Activated effector memory CD4-positive, alpha-beta T cell treated with anti-CD3 and anti-CD28 coated beads, Interleukin-2, amount 50 U/mL, for 16 hours (primary cell): ENCODE measurements at regions not wholly inside any gene's neighbourhood (a gene's known extent, or its start where the extent isn't known, plus 50 kb on each side); places are given as distances from the start of the nearest gene placed in this dataset.

ENCODE experiments used
- DNase-seq: peaks from one replicate; pipeline ENCODE4 v3.0.0-alpha.2; 2020

DNA sequence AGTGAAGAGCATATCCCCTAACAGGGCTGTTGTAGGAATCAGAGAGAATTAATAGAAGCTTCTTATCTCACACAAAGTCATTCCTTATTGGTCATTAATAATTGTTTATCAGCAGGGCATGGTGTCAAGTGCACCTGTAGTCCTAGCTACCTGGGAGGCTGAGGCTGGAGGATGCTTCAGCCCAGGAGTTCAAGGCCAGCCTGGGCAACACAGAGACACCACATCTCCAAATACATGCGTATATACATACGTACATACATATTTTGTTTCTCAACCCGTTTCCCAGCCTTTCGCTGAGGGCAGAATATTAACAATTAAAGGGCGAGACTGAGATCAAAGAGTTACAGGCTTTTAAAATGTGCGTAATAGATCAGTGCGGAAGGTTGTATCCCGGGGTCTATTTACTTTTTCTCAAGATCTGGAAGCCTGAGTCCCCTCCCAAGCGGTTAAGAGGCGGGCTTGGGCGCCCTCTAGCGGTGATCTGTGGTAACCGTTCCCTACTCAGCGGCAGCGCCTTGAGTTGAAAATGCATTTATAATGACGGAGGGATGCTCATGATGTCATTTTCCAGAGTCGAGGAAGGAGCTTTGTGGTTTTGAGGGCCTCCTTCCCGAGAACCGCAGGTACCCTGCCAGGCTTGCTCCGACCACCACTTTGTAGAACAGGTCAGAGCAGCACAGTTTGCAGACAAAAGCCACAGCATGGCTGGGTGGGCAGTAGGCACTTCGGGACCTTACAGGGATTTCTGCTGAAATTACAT, 169.6 kb upstream of the GPR12 start:
- DNase-seq, result peak; percentile 91

DNA sequence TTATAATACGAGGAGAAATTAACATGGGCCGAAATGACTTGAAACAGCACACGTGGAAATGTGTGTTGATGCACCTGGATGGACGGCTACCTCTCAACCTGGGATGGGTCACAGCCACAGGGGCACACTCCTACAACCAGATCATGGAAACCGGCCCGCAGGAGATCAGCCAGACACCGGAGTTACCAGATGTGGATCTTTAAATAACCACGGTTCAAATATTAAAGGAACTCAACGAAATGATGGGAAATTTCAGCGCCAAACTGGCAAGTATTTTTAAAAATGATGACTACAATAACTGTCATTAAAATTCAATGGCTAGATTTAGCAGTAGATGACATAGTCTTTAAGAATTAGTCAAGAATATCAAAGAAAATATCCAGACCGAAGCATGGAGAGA, 166.9 kb upstream of the GPR12 start:
- DNase-seq, result no peak

GRCh38 chr13:26926371-26926770, 165.8 kb upstream of the GPR12 start:
- no peak for DNase-seq

DNA sequence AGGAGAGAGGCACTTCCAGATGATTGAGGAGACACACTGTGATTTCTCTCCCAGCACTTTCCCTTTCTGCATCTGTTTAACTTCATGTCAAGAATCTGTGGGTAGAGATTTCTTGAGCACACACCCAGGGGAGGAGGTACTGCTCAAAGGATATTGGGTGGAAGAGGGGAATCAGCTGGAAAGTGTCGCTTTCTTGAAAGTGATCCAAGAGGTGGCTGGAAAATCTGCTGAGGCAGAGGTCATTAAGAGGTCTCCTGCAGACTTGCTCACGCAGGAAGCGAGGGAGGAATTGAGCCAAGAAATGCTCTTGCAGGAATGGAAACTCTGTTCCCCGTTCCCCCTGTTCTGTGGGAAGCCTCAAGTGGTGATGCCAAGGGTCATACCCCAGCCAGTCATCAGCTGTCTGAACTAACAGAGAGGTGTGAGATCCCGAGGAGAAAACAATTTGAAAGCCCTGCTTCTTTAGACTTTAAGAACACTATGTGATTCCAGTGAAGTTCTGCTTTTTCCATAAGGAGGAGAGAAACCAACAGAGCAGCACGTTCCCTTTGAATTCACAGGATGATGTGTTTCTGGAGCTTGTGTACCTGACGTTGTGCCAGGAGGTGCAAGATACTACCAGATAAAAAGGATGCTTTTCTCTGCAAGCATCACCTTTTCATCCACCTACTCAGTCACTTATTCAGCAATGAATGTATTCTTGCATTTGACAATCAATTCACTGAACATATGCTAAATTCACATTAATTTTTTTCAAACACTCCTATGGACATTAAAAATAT, 163.4 kb upstream of the GPR12 start:
- DNase-seq, result no peak

- DNase-seq, result no peak
These were observed 161.3 kb upstream of the GPR12 start for GRCh38 chr13:26921918-26922317.

DNA sequence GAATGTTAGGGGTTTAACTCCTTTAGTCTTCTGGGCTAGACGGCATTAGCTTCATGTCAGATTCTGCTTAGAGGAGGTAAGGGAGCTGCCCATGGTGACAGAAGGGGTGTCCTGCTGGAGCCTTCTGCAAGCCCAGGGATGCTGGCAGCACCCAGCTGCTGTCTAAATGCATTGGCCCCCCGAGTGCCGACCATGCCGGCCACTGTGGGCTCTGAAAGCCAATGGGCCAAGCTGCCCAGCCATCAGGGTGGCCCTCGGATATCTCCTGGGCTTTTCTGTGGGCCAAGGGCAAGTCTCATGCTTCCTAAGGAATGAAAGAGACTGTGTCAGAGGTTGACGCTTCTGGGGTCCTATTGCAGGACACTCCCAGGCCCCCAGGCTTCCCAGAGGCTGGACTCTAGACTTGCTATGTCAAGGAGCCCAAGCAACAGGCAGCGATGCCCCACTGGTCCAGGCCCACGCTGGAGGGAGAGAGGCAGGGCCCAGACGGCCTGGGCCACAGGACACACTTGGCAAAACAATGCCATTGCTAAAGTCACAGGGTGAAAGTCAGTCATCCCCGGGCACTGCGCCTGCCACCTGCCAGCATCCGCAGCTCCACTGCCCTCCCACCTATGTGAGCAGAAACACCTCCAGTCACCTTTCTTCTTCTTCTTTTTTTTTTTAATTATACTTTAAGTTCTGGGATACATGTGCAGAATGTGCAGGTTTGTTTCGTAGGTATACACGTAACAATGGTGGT, 160.2 kb upstream of the GPR12 start:
- DNase-seq, result no peak

GRCh38 chr13:26919732-26920131, 159.1 kb upstream of the GPR12 start:
- DNase-seq, result no peak

DNA sequence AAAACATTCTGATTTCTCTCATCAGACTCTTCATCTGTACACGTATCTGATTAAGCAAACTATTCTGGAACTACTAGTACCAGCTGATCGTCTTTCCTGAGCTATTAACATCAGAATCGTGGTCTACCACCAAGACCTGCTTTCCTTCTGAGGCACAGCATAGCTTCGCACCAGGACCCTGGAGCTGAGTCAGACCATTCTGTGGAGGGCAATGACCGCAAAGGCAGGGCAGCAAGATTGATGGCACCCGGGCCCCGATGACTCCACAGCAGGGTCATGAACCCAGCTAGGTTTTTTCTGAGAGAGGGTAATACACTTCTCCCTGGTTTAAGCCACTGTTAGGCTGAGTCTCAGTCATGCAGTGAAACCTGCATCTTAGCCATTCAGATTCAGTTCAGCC, 158.7 kb upstream of the GPR12 start:
- no peak for DNase-seq

- DNase-seq, result peak; percentile 50
These were observed 154.0 kb upstream of the GPR12 start for GRCh38 chr13:26914624-26915023.

DNA sequence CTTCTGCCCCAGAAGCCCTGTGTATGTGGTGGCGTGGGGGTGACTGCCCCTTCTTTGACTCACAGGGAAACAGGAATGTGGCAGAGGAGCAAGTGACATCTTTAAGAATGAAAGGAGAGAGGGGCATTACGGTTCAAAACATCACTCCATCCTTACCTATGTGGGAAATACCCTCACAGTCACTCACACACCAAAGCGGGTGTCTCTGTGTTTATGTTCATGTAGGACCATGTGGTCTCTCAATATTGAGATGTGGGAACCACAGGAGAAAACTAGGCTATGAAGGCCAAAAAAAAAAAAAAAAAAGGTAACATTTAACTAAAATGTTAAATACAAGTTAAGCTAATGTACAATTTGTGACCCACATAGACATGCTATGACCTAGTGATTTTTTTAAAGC, 153.6 kb upstream of the GPR12 start:
- DNase-seq, result no peak

DNA sequence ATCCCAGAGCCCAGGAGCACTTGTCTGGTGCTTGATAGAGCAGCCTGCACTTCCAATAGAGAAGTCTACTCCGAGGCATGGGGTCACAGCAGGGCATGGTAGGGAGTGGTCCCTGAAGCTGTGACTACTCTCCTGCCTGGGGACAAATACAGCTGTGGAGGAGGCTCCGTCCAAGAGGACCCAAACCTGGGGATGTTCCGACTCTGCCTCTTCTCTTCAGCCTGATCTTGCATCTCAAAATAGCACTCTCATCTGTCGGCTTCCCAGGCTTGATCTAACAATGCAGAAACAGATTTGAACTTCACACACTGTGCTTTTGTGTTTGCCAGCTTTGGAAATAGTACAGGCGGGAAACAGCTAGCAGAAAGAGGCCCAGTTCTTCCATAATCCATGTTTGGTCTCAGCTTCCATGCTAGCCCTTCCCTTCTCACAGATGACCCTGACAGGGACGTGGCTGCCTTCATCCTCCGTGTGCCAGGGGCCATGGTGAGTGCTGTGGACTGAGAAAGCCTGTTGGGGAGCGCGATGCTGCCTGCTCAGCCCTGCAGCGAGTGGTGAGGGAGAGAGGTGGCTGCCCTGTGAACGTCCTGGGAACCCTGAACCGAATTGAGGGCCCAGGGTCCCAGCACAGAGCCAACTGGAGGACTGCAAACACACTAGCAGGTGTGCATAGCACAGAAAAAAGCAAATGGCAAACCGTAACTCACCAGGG, 150.3 kb upstream of the GPR12 start:
- no peak for DNase-seq

DNA sequence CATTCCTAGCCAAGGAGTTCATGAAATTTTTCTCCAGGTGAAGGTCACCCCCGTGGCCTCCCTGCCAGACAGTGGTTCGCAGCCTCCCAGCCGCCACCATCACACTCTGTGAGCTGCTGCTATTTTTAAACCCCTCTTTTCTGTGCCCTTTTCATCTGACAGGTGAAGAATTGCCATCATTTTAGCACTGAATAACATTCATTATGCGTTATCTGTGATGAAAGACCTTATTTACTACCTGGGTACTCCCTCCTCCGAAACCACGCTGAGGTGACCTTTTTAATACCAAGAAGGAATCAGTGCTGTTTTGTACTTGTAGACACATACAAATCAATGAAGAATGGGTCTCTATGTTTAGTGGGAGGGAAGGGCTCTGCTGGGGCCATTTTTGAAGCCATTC, 148.9 kb upstream of the GPR12 start:
- DNase-seq, result no peak

- DNase-seq, result no peak
These were observed 147.5 kb upstream of the GPR12 start for GRCh38 chr13:26908126-26908525.

GRCh38 chr13:26899202-26899601, 138.6 kb upstream of the GPR12 start:
- no peak for DNase-seq

- no peak for DNase-seq
These were observed 137.3 kb upstream of the GPR12 start for GRCh38 chr13:26897706-26898550.

DNA sequence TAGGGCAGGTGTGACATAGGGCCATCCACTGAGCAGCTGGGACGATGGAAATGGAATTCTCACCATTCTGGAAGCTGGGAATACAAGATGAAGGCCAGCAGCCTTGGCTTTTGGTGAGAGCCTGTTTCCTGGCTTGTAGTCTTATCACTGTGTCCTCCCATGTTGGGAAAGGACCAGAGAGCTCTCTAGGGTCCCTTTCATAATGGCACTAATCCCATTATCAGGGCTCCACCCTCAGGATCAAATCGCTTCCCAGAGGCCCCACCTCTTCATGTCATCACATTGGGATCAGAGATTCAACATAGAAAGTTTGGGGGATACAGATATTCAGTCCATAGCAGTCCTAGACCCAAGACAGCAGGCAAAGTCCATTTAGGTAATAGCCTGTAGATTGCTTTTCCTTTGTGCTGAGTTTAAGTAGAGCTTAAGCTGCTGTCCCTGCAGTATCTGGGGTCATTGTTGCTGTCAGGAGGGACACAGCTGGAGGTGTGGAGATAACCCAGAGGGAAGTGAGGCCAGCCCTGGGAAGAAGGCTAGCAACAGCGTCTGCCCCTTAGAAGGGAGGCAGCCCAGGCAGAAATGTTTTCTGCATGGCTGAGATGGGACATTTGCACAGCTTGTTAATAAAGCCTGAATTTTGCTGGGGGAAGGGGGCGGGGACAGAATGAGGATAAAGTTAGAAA, 136.5 kb upstream of the GPR12 start:
- DNase-seq, result no peak

DNA sequence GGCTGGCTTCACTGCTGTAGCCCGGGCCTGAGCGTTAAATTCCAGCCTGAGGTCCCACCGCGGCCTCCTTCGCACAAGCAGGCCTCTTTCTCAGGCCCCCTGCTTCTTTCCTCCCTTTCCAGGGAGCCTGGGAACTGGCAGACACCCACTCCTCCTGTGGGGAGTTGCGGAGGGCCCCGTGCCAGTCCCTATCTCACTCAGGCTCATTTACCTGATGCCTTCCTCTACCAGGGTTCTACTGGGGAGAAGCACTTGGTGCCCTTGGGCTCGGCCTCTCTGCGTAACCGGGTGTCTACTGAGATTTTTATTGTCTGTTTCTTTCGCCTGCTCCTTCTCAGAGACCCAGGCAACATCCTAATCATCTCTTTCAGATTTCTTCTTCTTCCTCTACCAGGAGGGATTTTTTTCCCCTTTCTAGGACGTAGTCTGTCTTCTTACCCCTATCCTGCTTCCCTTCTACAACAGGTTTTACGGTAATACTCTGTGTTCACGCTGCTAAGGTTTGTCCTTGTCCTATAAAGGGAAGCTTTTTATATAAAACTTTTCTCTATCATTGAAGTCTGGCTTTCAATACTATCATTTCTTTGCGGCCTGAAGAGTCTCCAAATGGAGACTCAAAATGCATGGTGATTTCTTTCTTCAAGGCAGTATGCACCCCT, 135.4 kb upstream of the GPR12 start:
- DNase-seq, result no peak

GRCh38 chr13:26895081-26895807, 134.7 kb upstream of the GPR12 start:
- no peak for DNase-seq

DNA sequence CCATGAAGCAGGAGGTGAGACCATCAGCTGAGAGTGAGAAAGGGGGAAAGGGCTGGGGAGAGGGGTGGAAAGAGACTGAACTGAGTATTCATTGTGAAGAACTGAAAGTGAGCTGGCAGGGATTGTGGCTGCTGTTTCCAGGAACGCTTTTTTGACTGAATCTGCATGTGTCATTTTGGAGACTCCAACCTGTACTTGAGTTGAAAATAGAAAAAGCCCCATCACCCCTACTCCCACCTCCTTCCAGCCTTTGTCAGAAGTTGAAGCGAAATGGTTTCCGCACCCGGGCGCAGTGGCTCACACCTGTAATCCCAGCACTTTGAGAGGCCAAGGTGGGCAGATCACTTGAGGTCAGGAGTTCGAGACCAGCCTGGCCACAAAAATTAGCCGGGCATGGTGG, 128.0 kb upstream of the GPR12 start:
- no peak for DNase-seq

DNA sequence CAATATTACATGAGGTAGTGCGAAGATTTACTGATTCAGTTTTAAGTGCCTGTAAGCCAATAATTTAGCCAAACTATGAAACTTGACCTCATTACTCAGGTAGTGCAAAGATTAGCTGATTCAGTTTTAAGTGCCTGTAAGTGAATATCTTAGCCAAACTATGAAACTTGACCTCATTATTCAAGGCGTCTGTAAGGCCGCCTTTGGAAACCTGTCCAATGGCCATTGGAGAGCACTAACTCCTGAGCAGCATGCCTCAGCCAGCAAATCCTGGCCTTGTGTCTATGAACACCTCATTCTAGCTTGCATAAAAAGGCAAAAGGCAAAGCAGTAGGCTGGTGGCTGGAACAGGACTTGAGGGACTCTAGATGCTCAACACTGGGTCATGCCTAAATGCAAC, 127.0 kb upstream of the GPR12 start:
- DNase-seq, result no peak
